Esophagus squamous epithelium (tissue), 4 donors: ENCODE measurements at regions not wholly inside any gene's neighbourhood (a gene's known extent, or its start where the extent isn't known, plus 50 kb on each side); places are given as distances from the start of the nearest gene placed in this dataset.

Experiments used
- CTCF ChIP-seq, 6 experiments: fragments of 450-650 bp in 4 of 6; fragments of 200-600 bp in 2 of 6; sonication (generic) in 2 of 6; IDR thresholded peaks; one replicate each; pipeline ENCODE4 v1.5.1; 2016 to 2019; ENCODE audit warnings: antibody characterized with exemption in 6 of 6, mild to moderate bottlenecking in 4 of 6, moderate library complexity in 4 of 6
- POLR2A ChIP-seq, 4 donors: fragments of 450-650 bp; IDR thresholded peaks; one replicate each; pipeline ENCODE4 v1.6.1; 2017; ENCODE audit warnings: antibody characterized with exemption in 4 of 4, mild to moderate bottlenecking in 4 of 4, moderate library complexity in 3 of 4

DNA sequence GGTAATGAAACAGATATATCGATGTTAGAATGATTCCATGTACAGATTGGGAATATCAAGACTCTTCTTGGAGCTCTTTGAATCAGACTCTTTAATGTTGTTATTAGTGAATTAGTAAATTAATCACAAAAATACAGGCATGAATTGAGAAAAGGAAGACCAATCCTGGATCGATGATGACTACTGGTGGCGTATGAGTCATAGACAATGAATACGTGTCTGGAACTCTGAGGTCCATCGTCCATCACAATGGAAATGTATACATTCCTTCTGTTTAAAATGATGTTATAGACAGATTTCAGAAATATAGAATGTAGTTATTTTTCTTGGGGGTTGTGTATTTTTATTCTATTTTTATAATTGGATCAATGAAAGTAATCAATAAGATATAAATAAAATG is 80.2 kb upstream of the RTL1 start:
- TF ChIP-seq CTCF (IDR thresholded peaks at IDR 0.05): no peak
- no peak for TF ChIP-seq POLR2A (IDR thresholded peaks at IDR 0.05)
